ENCODE measurements at regions not wholly inside any gene's neighbourhood (a gene's known extent, or its start where the extent isn't known, plus 50 kb on each side); places are given as distances from the start of the nearest gene placed in this dataset.
"Not testable (repeated sequence)": the region's sequence is repeated elsewhere in the genome, so short reads cannot be mapped to it uniquely, and the experiment has no call there.

- BruUV-seq (replicated peaks); H3K36me3 ChIP-seq (ENCODE audit: control insufficient read depth in 1 of 2, insufficient read depth in 2 of 2, low read length in 2 of 2); POLR2A ChIA-PET; H3K27me3 ChIP-seq (ENCODE audit: insufficient read depth, low read length); ATAC-seq; H3K4me1 ChIP-seq (ENCODE audit: control insufficient read depth in 1 of 2, insufficient read depth in 2 of 2, low read length in 2 of 2); intact Hi-C loops (cut with micrococcal nuclease); H3K4me3 ChIP-seq (replicated peaks in 1 of 2; ENCODE audit: low read depth in 1 of 2, low read length in 2 of 2); H3K9me2 ChIP-seq (ENCODE audit: insufficient read depth); H3K27ac ChIP-seq (ENCODE audit: low read depth, low read length); H4K20me1 ChIP-seq (ENCODE audit: insufficient read depth); CTCF ChIA-PET; H2AFZ ChIP-seq (ENCODE audit: low read depth, low read length, poor library complexity, severe bottlenecking); RAD21 ChIA-PET (ENCODE audit: low non-redundant PET in 1 of 2, low total read pairs in 2 of 2, uncharacterized antibody in 2 of 2, unreplicated experiment in 2 of 2); H3K79me2 ChIP-seq (ENCODE audit: insufficient read depth, low read length); H3K9ac ChIP-seq (ENCODE audit: low read length); H3K9me3 ChIP-seq (ENCODE audit: control insufficient read depth in 1 of 2, insufficient read depth in 1 of 2, low read depth in 1 of 2, low read length in 2 of 2): not testable (repeated sequence)
- peak; percentile 19 for DNase-seq (ENCODE audit: low read depth, low spot score)
- H3K4me2 ChIP-seq (ENCODE audit: low read length), result peak overlapping the region; percentile 17; the same call in 1 of the 2 replicates
- TF ChIP-seq JUND (IDR thresholded peaks at IDR 0.05) (peak; percentile 43), FOSL1 (IDR thresholded peaks at IDR 0.05; ENCODE audit: low read depth) (peak; percentile 62), SP1 (IDR thresholded peaks at IDR 0.05; ENCODE audit: low read depth) (peak; percentile 21; the same call in 1 of the 2 replicates)
Measured at GRCh38 chr4:42313420-42313819, 83.9 kb upstream of the SHISA3 start.

DNA sequence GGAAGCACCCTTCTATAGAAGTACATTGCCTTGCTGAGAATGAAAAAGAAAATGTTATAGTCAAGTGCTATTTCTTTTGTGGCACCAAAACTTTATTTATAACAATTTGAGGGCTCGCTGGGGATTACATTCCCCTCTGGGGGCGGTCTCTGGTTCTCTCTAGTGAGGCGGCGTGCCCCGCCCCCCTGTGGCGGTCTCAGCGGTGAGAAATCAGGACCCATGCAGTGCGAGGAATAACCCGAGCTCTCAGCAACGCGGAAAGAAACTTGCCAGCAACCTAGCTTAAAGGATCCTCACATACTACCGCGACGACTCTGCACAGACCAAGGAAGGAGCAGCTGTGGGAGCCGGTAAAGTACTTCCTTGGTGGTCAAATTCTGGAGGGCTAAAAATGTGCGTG lies 83.4 kb upstream of the SHISA3 start:
- ATAC-seq, result no peak
- BruUV-seq (replicated peaks), result no TSS peak
- CTCF ChIA-PET, result no interaction called here

More for the DNA sequence above, 83.4 kb upstream of the SHISA3 start:
- H3K4me2 ChIP-seq (ENCODE audit: low read length), result peak overlapping the region; percentile 17; the same call in 1 of the 2 replicates
- no peaks in the 10 kb centered on the region for H3K27me3 ChIP-seq (ENCODE audit: insufficient read depth, low read length)
- ChIA-PET POLR2A (no interaction called here), RAD21 (ENCODE audit: low non-redundant PET in 1 of 2, low total read pairs in 2 of 2, uncharacterized antibody in 2 of 2, unreplicated experiment in 2 of 2) (no interaction called here)
- no peak overlapping the region for H3K27ac ChIP-seq (ENCODE audit: low read depth, low read length)
- DNase-seq (ENCODE audit: low read depth, low spot score), result no peak
- no peak overlapping the region for H3K9ac ChIP-seq (ENCODE audit: low read length)
- H3K4me1 ChIP-seq (ENCODE audit: control insufficient read depth in 1 of 2, insufficient read depth in 2 of 2, low read length in 2 of 2), result peaks cover 0 to 9% of the 10 kb centered on the region in 2 experiments; a peak in 1 of 4 replicates
- H2AFZ ChIP-seq (ENCODE audit: low read depth, low read length, poor library complexity, severe bottlenecking), result no peak overlapping the region
- intact Hi-C loops (cut with micrococcal nuclease), result no loop called here
- H3K9me3 ChIP-seq (ENCODE audit: control insufficient read depth in 1 of 2, insufficient read depth in 1 of 2, low read depth in 1 of 2, low read length in 2 of 2), result no peaks in the 10 kb centered on the region
- no peaks in the 10 kb centered on the region for H3K9me2 ChIP-seq (ENCODE audit: insufficient read depth)
- H4K20me1 ChIP-seq (ENCODE audit: insufficient read depth), result no peaks in the 10 kb centered on the region
- H3K4me3 ChIP-seq (replicated peaks in 1 of 2; ENCODE audit: low read depth in 1 of 2, low read length in 2 of 2), result no peak overlapping the region
- no peaks in the 10 kb centered on the region for H3K36me3 ChIP-seq (ENCODE audit: control insufficient read depth in 1 of 2, insufficient read depth in 2 of 2, low read length in 2 of 2)
- H3K79me2 ChIP-seq (ENCODE audit: insufficient read depth, low read length), result no peaks in the 10 kb centered on the region
- no peak for TF ChIP-seq SIN3A (IDR thresholded peaks at IDR 0.05; ENCODE audit: low read depth)
- no peak for TF ChIP-seq ZNF274 (IDR thresholded peaks at IDR 0.05; ENCODE audit: low read depth, low read length)
- TF ChIP-seq, protein P1, sequence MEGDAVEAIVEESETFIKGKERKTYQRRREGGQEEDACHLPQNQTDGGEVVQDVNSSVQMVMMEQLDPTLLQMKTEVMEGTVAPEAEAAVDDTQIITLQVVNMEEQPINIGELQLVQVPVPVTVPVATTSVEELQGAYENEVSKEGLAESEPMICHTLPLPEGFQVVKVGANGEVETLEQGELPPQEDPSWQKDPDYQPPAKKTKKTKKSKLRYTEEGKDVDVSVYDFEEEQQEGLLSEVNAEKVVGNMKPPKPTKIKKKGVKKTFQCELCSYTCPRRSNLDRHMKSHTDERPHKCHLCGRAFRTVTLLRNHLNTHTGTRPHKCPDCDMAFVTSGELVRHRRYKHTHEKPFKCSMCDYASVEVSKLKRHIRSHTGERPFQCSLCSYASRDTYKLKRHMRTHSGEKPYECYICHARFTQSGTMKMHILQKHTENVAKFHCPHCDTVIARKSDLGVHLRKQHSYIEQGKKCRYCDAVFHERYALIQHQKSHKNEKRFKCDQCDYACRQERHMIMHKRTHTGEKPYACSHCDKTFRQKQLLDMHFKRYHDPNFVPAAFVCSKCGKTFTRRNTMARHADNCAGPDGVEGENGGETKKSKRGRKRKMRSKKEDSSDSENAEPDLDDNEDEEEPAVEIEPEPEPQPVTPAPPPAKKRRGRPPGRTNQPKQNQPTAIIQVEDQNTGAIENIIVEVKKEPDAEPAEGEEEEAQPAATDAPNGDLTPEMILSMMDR (IDR thresholded peaks at IDR 0.05 in 2 of 3, conservative IDR thresholded peaks at IDR 0.05 in 1 of 3; ENCODE audit: borderline replicate concordance in 1 of 3, insufficient read depth in 1 of 3, low read depth in 2 of 3, low read length in 2 of 3), result no peak
- TF ChIP-seq POLR2A (IDR thresholded peaks at IDR 0.05; ENCODE audit: borderline replicate concordance, extremely low read depth, insufficient read depth, insufficient read length), result no peak
- no peak for TF ChIP-seq POLR2AphosphoS5 (IDR thresholded peaks at IDR 0.05; ENCODE audit: low read depth, low read length)
- TF ChIP-seq, protein P2, sequence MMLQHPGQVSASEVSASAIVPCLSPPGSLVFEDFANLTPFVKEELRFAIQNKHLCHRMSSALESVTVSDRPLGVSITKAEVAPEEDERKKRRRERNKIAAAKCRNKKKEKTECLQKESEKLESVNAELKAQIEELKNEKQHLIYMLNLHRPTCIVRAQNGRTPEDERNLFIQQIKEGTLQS (IDR thresholded peaks at IDR 0.05), result no peak
- no peak for TF ChIP-seq SRF (IDR thresholded peaks at IDR 0.05; ENCODE audit: low read depth)
- TF ChIP-seq CEBPB (IDR thresholded peaks at IDR 0.05; ENCODE audit: low read depth), result no peak

All from HCT116 (cell line).